Esophagus muscularis mucosa (tissue), 4 donors: ENCODE measurements at regions not wholly inside any gene's neighbourhood (a gene's known extent, or its start where the extent isn't known, plus 50 kb on each side); places are given as distances from the start of the nearest gene placed in this dataset.

Experiments
- EP300 ChIP-seq: sonication (generic); formaldehyde crosslinking; IDR thresholded peaks from one replicate; pipeline ENCODE4 v1.6.1; 2017; ENCODE audit warnings: antibody characterized with exemption
- POLR2A ChIP-seq: fragments of 450-650 bp; IDR thresholded peaks from one replicate; pipeline ENCODE4 v1.6.1; 2017; ENCODE audit warnings: antibody characterized with exemption, moderate library complexity, mild to moderate bottlenecking, low read depth
- TF ChIP-seq, protein P1 (sequence below), 3 experiments: fragments of 200-600 bp in 2 of 3; fragments of 450-650 bp in 1 of 3; sonication (generic) in 2 of 3; IDR thresholded peaks; one replicate each; pipeline ENCODE4 v1.5.1; 2017 to 2019; ENCODE audit warnings: antibody characterized with exemption in 3 of 3, mild to moderate bottlenecking in 2 of 3, moderate library complexity in 1 of 3

DNA sequence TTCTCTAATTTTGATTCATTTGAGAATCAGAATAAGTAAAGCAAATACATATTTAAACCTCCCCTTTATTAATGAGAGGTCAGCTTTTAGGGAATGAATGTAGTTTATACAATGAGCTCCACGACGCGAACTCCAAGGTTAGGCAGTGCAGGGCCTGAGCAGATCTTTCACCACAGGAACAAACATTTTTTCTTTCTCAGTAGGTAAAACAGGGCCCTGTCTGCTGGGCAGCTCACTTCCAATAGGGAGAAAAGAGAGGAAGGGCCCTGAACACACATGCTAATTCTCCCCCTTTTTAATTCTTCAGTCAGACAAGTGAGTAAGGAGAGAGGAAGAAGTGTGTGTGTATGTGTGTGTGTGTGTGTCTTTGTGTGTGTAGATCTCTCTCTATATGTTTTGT is 682.4 kb upstream of the TMEFF2 start:
- TF ChIP-seq, protein P1, sequence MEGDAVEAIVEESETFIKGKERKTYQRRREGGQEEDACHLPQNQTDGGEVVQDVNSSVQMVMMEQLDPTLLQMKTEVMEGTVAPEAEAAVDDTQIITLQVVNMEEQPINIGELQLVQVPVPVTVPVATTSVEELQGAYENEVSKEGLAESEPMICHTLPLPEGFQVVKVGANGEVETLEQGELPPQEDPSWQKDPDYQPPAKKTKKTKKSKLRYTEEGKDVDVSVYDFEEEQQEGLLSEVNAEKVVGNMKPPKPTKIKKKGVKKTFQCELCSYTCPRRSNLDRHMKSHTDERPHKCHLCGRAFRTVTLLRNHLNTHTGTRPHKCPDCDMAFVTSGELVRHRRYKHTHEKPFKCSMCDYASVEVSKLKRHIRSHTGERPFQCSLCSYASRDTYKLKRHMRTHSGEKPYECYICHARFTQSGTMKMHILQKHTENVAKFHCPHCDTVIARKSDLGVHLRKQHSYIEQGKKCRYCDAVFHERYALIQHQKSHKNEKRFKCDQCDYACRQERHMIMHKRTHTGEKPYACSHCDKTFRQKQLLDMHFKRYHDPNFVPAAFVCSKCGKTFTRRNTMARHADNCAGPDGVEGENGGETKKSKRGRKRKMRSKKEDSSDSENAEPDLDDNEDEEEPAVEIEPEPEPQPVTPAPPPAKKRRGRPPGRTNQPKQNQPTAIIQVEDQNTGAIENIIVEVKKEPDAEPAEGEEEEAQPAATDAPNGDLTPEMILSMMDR (IDR thresholded peaks at IDR 0.05): no peak
- TF ChIP-seq EP300 (no peak), POLR2A (no peak)
